Bone marrow (tissue), 2 donors: ENCODE measurements at regions not wholly inside any gene's neighbourhood (a gene's known extent, or its start where the extent isn't known, plus 50 kb on each side); places are given as distances from the start of the nearest gene placed in this dataset.

ENCODE experiments used
- DNase-seq, 2 donors: peaks; one replicate each; lab custom pipeline; 2025; lab: John Stamatoyannopoulos, UW

GRCh38 chr12:85639834-85640233 is 196.4 kb downstream of the RASSF9 start:
- DNase-seq: no peak

DNA sequence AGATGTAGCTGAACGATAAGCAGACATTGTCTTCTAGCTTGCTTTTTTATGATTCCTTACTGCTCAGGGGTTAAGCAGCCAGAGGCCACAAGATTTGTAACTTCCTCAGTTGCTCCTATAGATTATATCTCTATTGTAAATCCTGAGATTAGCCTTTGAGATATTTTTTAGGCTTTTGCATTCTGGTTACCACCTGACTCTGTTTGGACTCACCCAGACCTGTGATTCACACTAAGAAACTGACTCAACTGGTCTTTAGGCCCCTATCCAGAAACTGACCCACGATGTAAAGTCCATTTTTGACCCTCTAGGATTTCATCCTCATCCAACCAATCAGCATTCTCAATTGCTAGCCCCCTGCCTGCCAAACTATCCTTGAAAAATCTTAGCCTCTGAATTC is 194.4 kb downstream of the RASSF9 start:
- DNase-seq: no peak

GRCh38 chr12:85642288-85642687 is 193.9 kb downstream of the RASSF9 start:
- no peak for DNase-seq

DNA sequence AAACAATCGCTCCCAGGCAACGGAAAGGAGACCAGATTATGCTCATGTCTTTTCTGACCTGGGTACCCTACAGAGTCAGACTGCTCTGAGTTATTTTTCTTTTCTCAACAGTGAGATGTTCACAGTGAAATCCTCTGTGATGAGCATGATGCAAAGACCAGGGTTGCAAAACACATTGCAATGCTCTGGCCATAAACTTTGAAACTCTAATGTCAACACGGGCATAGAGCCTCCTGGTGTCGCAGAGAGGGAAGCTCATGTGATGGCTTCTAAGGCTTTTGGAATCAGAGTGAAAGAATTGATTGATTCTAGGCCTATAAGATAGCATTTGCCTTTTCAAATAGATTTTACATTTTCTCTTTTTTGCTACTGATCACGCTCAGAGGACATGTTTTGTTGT is 193.4 kb downstream of the RASSF9 start:
- no peak for DNase-seq

DNA sequence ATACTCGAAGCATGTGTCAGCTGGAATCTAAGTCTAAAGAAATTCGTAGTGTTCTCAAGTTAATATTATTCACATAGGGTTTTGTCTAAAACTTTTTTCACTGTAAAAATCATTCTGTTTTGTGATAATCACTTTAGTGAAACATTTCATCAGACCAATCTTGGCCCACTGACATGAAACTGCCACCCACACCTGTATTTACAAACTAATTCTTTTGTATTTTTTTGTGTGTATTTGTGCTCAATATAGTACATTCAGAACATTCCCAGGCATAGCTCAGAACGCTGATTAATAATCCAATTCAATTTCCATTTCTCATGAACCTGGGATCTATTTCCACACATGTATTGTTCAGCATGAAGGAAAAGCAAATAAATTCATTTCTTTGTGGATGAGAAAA is 191.7 kb downstream of the RASSF9 start:
- no peak for DNase-seq

DNA sequence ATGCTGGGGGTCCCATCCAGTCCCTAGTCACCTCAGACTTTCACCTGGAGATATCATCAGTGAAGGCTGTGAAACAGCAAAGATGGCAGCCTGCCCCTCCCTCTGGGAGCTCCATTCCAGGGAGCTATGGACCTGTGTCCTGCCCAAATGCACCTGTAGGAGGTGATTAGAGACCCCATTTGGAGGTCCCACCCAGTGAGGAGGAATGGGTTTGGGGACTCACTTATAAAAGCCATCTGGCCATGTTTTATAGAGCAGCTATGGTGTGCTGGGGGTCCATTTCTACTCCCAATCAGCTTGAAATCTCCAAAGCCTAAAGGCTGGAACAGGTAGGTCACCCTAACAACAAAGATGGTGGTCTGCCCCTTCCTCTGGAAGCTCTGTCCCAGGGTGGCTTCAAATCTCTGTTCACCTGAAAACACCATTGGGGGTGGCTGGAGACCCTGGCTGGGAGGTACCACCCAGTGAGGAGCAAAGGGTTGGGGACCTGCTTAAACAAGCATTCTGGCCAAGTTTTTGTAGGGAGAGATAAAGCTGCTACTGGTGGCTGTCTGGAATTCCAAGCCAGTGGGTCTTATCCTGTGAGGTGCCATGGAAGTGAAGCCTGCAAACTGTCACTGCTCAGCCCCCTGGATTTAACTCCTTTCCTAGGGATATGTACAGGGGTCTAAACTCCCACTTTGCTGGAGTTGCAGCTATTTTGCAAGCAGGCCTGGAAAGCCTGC is 182.3 kb downstream of the RASSF9 start:
- no peak for DNase-seq

DNA sequence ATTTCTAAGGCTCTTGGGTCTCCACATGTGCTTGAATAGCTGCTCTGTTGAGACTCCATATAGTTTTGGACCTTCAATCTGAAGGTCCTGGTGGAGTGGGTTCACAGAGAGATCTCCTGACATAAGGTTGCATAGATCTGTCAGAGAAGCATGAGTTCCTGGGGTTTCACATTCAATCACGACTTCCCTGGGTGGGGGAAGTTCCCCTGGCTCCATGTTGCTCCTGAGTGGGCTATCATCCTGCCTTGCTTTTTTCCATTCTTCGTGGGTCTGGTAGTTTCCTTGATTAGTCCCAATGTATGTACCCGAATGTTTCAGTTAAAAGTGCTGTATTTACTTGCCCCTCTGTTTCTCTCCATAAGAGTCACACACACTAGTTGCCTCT is 181.8 kb downstream of the RASSF9 start:
- DNase-seq: no peak

GRCh38 chr12:85656561-85656960 is 179.6 kb downstream of the RASSF9 start:
- no peak for DNase-seq

- DNase-seq: no peak
Measured at GRCh38 chr12:85657251-85657650, 179.0 kb downstream of the RASSF9 start.

GRCh38 chr12:85657836-85658630 is 178.2 kb downstream of the RASSF9 start:
- no peak for DNase-seq

DNA sequence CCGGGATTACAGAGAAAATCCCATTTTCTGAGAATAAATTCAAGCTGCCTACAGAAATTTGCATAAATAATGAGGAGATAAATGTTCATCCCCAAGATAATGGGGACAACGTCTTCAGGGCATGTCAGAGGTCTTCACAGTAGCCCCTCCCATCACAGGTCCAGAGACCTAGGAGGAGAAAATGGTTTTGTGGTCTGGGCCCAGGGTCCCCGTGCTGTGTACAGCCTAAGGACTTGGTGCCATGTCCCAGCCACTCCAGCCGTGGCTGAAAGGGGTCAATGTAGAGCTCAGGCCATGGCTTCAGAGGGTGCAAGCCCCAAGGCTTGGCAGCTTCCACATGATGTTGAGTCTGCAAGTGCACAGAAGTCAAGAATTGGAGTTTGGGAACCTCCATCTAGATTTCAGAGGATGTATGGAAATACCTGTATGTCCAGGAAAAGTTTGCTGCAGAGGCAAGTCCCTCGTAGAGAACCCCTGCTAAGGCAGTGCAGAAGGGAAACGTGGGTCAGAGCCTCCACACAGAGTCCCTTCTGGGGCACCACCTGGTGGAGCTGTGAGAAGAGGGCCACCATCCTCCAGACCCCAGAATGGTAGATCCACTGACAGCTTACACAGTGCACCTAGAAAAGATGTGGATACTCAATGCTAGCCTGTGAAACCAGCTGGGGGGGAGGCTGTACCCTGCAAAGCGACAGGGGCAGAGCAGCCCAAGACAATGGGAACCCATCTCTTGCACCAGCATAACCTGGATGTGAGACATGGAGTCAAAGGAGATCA is 176.3 kb downstream of the RASSF9 start:
- no peak for DNase-seq

- no peak for DNase-seq
Measured at GRCh38 chr12:85661461-85662206, 174.6 kb downstream of the RASSF9 start.

GRCh38 chr12:85662207-85662602 is 174.0 kb downstream of the RASSF9 start:
- peak in 1 of 2 donors; percentile 54 for DNase-seq

DNA sequence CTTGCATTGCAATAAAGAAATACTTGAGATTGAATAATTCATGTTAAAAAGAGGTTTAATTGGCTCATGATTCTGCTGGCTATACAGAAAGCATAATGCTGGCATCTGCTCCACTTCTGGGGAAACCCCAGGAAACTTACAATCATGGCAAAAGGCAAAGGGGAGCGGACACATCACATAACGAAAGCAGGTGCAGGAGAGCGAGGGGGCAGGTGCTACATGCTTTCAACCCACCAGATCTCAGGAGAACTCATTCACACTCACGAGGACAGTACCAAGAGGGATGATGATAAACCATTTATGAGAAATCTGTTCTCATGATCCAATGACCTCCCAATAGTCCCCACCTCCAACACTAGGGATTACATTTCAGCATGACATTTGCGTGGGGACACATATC is 172.6 kb downstream of the RASSF9 start:
- no peak for DNase-seq

GRCh38 chr12:85664429-85664828 is 171.8 kb downstream of the RASSF9 start:
- DNase-seq: no peak

DNA sequence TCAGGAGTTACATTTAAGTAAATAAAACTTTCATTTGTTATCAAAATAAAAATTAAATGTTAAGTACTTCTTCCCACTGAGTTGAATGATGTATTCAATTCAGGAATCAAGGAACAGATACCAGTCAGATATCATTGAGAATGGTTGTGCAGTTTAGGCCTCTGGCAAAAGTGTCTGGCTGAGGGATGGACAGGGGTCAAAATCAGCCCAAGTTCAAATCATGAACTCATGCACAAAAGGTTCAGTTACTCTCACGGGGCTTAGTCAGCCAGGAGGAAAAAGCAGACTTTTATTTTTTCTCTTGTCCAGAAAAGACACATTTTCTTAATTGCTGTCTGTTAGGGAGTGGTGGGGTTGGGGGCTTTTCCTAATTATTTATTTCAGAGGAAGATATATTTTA is 166.3 kb downstream of the RASSF9 start:
- DNase-seq: no peak

GRCh38 chr12:85672436-85672835 is 163.8 kb downstream of the RASSF9 start:
- no peak for DNase-seq

DNA sequence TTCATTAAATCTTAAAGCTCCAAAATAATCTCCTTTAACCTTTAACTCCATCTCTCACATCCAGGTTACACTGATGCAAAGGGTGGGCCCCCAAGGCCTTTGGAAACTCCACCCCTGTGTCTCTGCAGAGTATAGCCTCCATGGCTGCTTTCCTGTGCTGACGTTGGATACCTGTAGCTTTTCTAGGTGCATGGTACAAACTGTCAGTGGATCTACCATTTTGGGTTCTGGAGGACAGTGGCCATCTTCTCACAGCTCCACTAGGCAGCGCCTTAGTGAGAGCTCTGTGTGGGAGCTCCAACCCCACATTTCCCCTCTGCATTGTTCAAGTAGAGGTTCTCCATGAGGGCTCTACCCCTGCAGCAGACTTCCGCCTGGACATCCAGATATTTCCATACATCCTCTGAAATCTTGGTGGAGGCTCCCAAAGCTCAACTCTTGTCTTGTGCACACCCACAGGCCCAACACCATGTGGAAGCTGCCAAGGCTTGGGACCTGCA is 162.2 kb downstream of the RASSF9 start:
- no peak for DNase-seq

DNA sequence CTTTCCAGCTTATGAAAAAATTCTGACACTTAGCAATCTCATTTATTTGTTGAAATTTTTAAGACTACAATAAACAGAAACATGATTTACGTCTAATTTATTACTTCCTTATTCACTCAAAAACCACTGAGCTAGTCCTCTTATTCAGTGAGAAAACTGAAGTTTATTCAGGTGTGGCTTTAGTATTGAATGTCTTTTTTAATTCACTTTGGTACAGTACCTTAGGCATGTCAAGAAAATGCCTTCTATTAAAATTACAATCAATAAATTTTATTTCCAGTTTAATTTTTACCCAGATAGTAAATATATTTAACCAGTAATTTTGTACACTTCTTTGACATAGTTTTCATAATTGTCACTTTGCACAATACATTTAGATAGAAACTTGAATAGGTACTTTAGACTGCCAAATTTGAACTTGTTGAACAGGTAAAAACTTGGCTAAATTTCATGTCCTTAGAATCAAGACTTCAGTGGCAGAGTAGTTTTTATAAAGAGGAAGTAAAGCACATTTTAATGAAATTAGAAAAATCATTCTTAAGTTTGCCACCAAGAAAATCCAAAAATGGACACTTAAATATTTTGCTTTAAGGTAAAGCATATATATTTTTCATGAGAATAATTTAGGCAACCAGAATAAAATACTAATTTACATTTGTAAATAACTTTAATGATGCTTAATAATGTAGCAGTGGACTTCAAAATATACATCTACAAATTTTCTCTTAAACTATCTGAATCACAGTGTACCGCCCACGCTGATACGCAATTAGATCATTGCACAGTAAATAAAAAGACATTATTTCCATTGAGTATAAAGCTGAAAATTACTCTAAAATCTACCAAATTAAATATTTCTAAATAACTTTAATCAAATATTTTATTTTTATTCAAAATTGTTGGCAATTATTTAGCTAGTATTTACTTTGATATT is 159.1 kb downstream of the RASSF9 start:
- DNase-seq: no peak

DNA sequence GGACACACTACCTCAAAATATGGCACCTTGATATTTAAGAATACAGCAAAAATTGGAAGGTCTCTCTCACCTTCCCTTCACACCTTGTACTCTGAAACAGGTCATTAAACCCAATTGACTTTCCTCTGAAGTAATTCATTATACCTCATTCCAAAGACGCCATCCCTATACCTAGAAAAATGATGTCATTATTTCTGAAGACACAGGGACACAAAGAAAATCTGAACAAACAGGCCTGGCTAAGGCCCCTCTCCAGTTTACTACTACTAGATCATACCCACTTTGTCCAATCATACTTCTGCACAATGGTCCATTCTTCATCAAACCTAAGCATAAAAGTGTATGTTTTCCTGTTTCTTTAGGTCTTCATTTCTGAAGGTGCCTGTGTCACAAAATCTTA is 156.9 kb downstream of the RASSF9 start:
- DNase-seq: no peak

GRCh38 chr12:85680881-85681280 is 155.3 kb downstream of the RASSF9 start:
- no peak for DNase-seq
